ENCODE measurements at regions not wholly inside any gene's neighbourhood (a gene's known extent, or its start where the extent isn't known, plus 50 kb on each side); places are given as distances from the start of the nearest gene placed in this dataset.

- ATAC-seq (no peak), DNase-seq (no peak)
- Mint-ChIP-seq H3K4me3 (no peak overlapping the region), H3K9me3 (peaks cover 0 to 2% (median 0%) of the 10 kb centered on the region in 9 donors), H3K36me3 (no peaks in the 10 kb centered on the region), H3K27me3 (peaks cover 0 to 11% (median 4%) of the 10 kb centered on the region in 5 donors), H3K4me1 (no peaks in the 10 kb centered on the region), H3K27ac (no peak overlapping the region)
- POLR2A ChIA-PET, result no interaction called here
Observed at GRCh38 chr7:88437132-88437531, 130.4 kb upstream of the STEAP4 start.

DNA sequence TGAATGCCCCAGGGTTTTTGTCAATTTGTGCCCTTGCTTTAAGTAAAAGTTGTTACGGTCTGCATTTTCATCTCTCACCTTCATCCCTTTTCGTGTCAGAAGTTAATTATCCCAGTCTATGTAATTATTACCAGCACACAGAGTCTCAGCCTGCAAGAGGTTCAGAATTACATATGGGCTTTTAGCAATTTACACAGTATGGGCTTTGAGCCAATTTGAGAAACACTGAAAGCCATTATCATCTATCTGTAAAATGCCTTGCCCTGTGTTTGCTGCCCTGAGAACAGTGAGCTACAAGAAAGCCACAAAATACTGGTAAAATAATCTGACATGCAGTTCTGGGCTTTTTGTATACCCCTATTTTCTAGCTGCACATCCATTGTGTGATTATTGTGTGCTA, 125.6 kb upstream of the STEAP4 start:
- Mint-ChIP-seq H3K36me3 (no peaks in the 10 kb centered on the region), H3K9me3 (peaks cover 0 to 2% (median 0%) of the 10 kb centered on the region in 9 donors), H3K27me3 (peaks cover 0 to 11% (median 3%) of the 10 kb centered on the region in 5 donors), H3K27ac (no peak overlapping the region), H3K4me3 (no peak overlapping the region), H3K4me1 (no peaks in the 10 kb centered on the region)
- ATAC-seq (no peak), DNase-seq (no peak)
- POLR2A ChIA-PET, result no interaction called here

GRCh38 chr7:88431882-88432281, 125.2 kb upstream of the STEAP4 start:
- Mint-ChIP-seq H3K9me3 (peaks cover 0 to 2% (median 0%) of the 10 kb centered on the region in 9 donors), H3K36me3 (no peaks in the 10 kb centered on the region), H3K4me1 (no peaks in the 10 kb centered on the region), H3K27me3 (peaks cover 0 to 11% (median 3%) of the 10 kb centered on the region in 5 donors), H3K27ac (no peak overlapping the region), H3K4me3 (no peak overlapping the region)
- ATAC-seq (no peak), DNase-seq (no peak)
- POLR2A ChIA-PET, result no interaction called here

DNA sequence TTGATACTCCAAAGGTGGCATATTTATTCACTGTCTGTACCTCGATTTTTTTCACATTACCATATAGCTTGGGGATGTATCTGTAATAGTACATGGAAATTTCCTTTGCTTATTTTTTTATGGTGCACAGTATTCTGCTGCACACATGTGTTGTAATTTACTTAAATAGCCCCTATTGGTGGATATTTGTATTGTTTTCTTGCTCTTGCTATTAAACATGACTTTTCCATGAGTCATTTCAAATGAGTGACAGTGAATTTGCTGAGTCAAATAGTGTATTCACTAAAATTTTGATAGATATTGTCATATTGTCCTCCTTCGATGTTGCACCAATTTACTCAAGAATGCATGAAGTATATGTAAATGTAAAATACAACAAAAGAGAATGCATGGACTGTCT, 122.7 kb upstream of the STEAP4 start:
- no peak overlapping the region for H3K27ac Mint-ChIP-seq
- ATAC-seq, result no peak

DNA sequence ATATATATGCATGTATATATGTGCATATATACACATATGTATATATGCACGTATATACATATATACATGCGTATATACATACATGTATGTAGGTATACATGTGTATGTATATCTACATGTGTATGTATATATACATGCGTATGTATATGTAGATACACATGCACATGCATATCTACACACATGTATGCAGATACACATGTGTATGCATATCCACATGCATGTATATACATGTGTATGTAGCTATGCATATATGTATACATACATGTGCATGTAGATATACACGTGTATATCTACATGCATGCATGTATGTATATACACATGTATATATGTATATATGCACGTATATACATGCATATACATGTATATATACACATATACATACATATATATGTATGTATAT, 95.8 kb upstream of the STEAP4 start:
- POLR2A ChIA-PET, result no interaction called here
- no peak for DNase-seq
- peaks cover 0 to 2% (median 0%) of the 10 kb centered on the region in 9 donors for H3K9me3 Mint-ChIP-seq

More for the DNA sequence above, 122.7 kb upstream of the STEAP4 start:
- H3K4me3 Mint-ChIP-seq, result no peak overlapping the region
- H3K4me1 Mint-ChIP-seq, result no peaks in the 10 kb centered on the region
- DNase-seq, result no peak
- POLR2A ChIA-PET, result no interaction called here
- no peaks in the 10 kb centered on the region for H3K36me3 Mint-ChIP-seq
- peaks cover 0 to 1% (median 0%) of the 10 kb centered on the region in 9 donors for H3K9me3 Mint-ChIP-seq
- H3K27me3 Mint-ChIP-seq, result peaks cover 0 to 9% (median 3%) of the 10 kb centered on the region in 5 donors

DNA sequence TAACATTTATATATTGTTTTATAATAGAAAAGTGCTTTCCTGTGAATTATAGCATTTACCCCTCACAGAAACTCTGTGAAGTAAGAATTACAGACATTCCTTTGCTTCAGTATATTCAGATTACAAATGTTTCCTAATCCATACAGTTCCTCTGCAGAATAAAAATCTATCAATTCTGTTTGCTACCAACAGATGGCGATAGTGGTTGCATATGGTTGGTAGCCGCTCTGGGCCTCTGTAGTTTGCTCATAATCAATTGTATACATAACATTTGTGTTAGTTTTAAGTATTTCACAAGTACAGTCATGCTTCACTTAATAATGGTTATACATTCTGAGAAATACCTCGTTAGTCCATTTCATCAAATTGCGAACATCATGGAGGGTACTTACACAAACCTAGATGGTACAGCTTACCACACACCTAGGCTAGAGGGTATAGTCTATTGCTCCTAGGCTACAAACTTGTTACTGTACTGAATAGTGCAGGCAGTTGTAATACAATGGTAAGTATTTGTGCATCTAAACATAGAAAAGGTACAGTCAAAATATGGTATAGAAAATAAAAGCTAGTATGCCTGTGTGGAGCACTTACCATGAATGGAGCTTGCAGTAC, 94.4 kb upstream of the STEAP4 start:
- H3K27ac Mint-ChIP-seq, result no peak overlapping the region
- peaks cover 0 to 10% (median 0%) of the 10 kb centered on the region in 5 donors for H3K27me3 Mint-ChIP-seq
- H3K4me3 Mint-ChIP-seq, result no peak overlapping the region
- POLR2A ChIA-PET, result no interaction called here
- H3K36me3 Mint-ChIP-seq, result no peaks in the 10 kb centered on the region
- no peaks in the 10 kb centered on the region for H3K9me3 Mint-ChIP-seq
- no peak for DNase-seq
- no peak for ATAC-seq
- H3K4me1 Mint-ChIP-seq, result peaks cover 0 to 4% (median 0%) of the 10 kb centered on the region in 4 donors

More for the DNA sequence above, 95.8 kb upstream of the STEAP4 start:
- no peaks in the 10 kb centered on the region for H3K36me3 Mint-ChIP-seq
- peaks cover 0 to 10% (median 0%) of the 10 kb centered on the region in 5 donors for H3K27me3 Mint-ChIP-seq
- no peak overlapping the region for H3K27ac Mint-ChIP-seq
- H3K4me3 Mint-ChIP-seq, result no peak overlapping the region
- no peaks in the 10 kb centered on the region for H3K4me1 Mint-ChIP-seq
- no peak for ATAC-seq

GRCh38 chr7:88399696-88400240, 93.1 kb upstream of the STEAP4 start:
- H3K9me3 Mint-ChIP-seq, result no peaks in the 10 kb centered on the region
- ATAC-seq, result no peak
- no peaks in the 10 kb centered on the region for H3K36me3 Mint-ChIP-seq
- H3K4me3 Mint-ChIP-seq, result no peak overlapping the region
- no peak overlapping the region for H3K27ac Mint-ChIP-seq
- POLR2A ChIA-PET, result no interaction called here
- DNase-seq, result no peak
- peaks cover 0 to 7% (median 0%) of the 10 kb centered on the region in 4 donors for H3K4me1 Mint-ChIP-seq
- peaks cover 0 to 10% (median 0%) of the 10 kb centered on the region in 5 donors for H3K27me3 Mint-ChIP-seq

- Mint-ChIP-seq H3K9me3 (no peaks in the 10 kb centered on the region), H3K4me3 (no peak overlapping the region), H3K27ac (no peak overlapping the region), H3K27me3 (peaks cover 0 to 10% (median 1%) of the 10 kb centered on the region in 5 donors), H3K4me1 (peaks cover 0 to 7% (median 0%) of the 10 kb centered on the region in 4 donors), H3K36me3 (no peaks in the 10 kb centered on the region)
- ATAC-seq (no peak), DNase-seq (no peak)
- POLR2A ChIA-PET, result no interaction called here
Observed at GRCh38 chr7:88399036-88399435, 92.3 kb upstream of the STEAP4 start.

DNA sequence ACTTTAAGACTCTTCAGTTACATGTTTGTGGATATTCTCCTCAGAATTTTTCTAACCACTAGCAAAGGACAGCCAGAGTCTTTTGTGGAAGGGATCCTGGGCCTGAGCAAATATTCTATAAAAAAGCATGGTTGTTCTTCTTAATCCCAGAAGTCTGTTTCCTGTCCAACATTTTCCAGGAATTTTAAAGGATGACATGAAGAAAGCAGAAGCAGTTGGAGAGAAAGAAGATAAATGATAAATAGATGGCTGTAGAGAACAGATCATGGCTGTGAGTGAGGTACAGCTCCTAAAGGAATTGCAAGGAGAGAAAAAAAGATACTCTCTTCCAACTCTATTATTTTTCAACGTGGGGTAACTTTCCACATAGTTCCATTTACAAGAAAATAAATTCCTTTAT, 91.8 kb upstream of the STEAP4 start:
- Mint-ChIP-seq H3K4me3 (no peak overlapping the region), H3K27ac (no peak overlapping the region), H3K27me3 (peaks cover 0 to 10% (median 1%) of the 10 kb centered on the region in 5 donors), H3K4me1 (peaks cover 0 to 7% (median 0%) of the 10 kb centered on the region in 4 donors), H3K36me3 (no peaks in the 10 kb centered on the region), H3K9me3 (no peaks in the 10 kb centered on the region)
- POLR2A ChIA-PET, result no interaction called here
- no peak for ATAC-seq
- DNase-seq, result no peak

DNA sequence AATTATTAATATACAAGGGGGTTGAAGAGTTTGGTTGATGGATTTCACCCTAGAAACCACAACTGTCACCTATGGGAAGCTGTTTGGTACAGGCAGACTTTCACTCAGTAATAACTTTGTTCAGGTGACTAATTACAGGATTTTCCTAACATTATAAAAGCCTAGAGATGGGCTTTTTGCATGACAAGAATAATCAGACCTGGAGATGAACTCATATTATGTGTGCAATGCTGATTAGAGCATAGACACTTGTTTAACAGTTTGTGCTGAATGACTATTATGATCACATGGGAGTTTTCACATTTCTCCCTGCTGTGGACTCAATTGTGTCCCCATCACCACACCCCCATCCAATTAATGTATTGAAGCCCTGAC, 90.2 kb upstream of the STEAP4 start:
- H3K27me3 Mint-ChIP-seq, result peaks cover 0 to 10% (median 3%) of the 10 kb centered on the region in 5 donors
- ATAC-seq (no peak), DNase-seq (no peak)
- no peaks in the 10 kb centered on the region for H3K9me3 Mint-ChIP-seq
- no peak overlapping the region for H3K4me3 Mint-ChIP-seq
- H3K4me1 Mint-ChIP-seq, result peaks cover 0 to 7% (median 0%) of the 10 kb centered on the region in 4 donors
- H3K36me3 Mint-ChIP-seq, result no peaks in the 10 kb centered on the region
- POLR2A ChIA-PET, result no interaction called here
- no peak overlapping the region for H3K27ac Mint-ChIP-seq

DNA sequence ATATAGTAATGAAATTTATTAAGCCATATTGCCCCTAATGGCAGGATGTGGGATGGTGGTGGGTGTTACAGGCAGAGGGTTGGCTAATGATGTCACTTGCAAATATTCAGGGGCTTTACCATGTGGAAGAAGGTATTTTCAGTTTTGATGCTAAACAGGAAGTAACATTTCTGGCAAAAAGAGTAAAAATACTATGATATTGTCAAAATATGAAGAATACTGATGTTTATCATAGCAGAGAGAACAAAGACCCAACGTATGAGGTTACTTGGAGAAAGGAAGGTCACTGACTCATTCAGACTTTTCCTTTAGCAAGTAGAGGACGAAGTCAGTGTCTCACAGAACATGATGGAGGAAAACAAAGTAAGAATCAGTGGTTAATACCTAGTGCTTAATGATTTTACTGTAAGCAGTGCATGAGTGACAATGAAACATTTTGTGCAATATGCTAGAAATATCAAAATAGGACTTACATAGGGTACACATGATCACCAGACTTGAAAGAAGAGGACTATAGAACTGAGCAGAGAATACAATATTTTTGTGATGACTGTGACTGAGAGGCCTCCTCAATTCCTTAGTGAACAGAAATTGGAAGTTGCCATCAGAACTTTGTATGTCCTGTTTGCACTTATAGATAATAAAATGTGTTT, 89.7 kb upstream of the STEAP4 start:
- peaks cover 0 to 10% (median 3%) of the 10 kb centered on the region in 5 donors for H3K27me3 Mint-ChIP-seq
- H3K4me1 Mint-ChIP-seq, result peaks cover 0 to 7% (median 0%) of the 10 kb centered on the region in 4 donors
- DNase-seq, result no peak
- no peaks in the 10 kb centered on the region for H3K36me3 Mint-ChIP-seq
- no peak overlapping the region for H3K4me3 Mint-ChIP-seq
- POLR2A ChIA-PET, result no interaction called here
- H3K27ac Mint-ChIP-seq, result no peak overlapping the region
- H3K9me3 Mint-ChIP-seq, result no peaks in the 10 kb centered on the region
- ATAC-seq, result no peak

DNA sequence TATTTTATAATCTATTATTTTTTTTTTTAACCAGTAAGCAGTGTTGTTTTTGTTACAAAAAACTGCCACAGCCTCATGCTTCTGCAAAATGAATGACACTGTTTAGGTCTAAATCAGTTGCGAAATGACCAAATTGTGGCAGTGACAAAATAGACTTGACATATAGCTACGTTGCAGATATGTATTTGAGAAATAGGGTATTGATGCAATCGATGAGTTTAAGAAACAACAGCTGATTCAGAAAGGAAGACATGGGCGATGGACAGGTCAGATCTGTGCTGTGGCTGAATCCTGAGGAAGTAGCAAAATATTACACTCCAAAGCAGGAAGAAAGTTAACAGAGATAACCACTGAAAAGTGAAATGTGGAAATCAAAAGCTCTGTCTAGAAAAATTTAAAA, 89.0 kb upstream of the STEAP4 start:
- Mint-ChIP-seq H3K27me3 (peaks cover 0 to 10% (median 3%) of the 10 kb centered on the region in 5 donors), H3K4me3 (no peak overlapping the region), H3K9me3 (no peaks in the 10 kb centered on the region), H3K27ac (no peak overlapping the region), H3K36me3 (no peaks in the 10 kb centered on the region), H3K4me1 (peaks cover 0 to 7% (median 0%) of the 10 kb centered on the region in 4 donors)
- DNase-seq, result no peak
- POLR2A ChIA-PET, result no interaction called here
- no peak for ATAC-seq

DNA sequence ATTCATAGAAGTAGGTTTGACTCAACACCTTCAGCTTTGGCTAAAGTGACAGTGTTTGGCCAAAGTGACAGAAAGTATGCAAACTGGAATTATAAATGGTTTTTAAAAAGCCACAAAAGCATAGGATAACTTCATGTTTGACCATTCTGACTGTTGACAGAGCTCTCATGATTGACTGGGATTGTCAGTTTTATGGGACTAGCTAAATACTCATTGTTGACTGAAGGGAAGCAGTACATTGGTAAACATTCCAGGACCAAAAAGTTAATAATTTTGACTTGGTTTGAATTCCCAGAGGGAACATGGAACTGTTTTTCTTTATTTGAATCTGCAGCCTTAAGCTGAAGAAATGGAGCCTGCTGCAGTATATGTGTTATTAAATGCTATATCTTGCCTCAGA, 84.6 kb upstream of the STEAP4 start:
- H3K9me3 Mint-ChIP-seq, result no peaks in the 10 kb centered on the region
- no peaks in the 10 kb centered on the region for H3K36me3 Mint-ChIP-seq
- POLR2A ChIA-PET, result no interaction called here
- H3K27ac Mint-ChIP-seq, result no peak overlapping the region
- no peak for DNase-seq
- no peak for ATAC-seq
- H3K4me3 Mint-ChIP-seq, result no peak overlapping the region
- H3K4me1 Mint-ChIP-seq, result peaks cover 3 to 8% (median 6%) of the 10 kb centered on the region in 4 donors
- H3K27me3 Mint-ChIP-seq, result peaks cover 0 to 15% (median 3%) of the 10 kb centered on the region in 5 donors

All from naive thymus-derived CD8-positive, alpha-beta T cell (primary cell).